ENCODE measurements at regions not wholly inside any gene's neighbourhood (a gene's known extent, or its start where the extent isn't known, plus 50 kb on each side); places are given as distances from the start of the nearest gene placed in this dataset.

GRCh38 chr9:2933165-2934095 is 89.5 kb upstream of the PUM3 start:
- DNase-seq (no peak), FAIRE-seq (no peak)
- Histone ChIP-seq H3K4me3 (ENCODE audit: low read depth in 1 of 3, low read length in 3 of 3) (no peak overlapping the region), H3K27me3 (ENCODE audit: control insufficient read depth in 3 of 3, insufficient read depth in 3 of 3, low read length in 3 of 3) (peaks cover 0 to under 1% (median 0%) of the 10 kb centered on the region in 3 donors), H3K27ac (ENCODE audit: low read depth in 1 of 3, low read length in 2 of 3) (no peak overlapping the region), H3K9me3 (ENCODE audit: control insufficient read depth in 2 of 2, insufficient read depth in 1 of 2, low read depth in 1 of 2, low read length in 1 of 2) (no peaks in the 10 kb centered on the region), H3K36me3 (ENCODE audit: control insufficient read depth in 3 of 3, insufficient read depth in 2 of 3, low read depth in 1 of 3, low read length in 3 of 3) (no peaks in the 10 kb centered on the region), H3K4me1 (ENCODE audit: control insufficient read depth in 3 of 3, insufficient read depth in 2 of 3, low read depth in 1 of 3, low read length in 2 of 3) (no peaks in the 10 kb centered on the region)
- WGBS, 3 donors: 90 to 96% (median 95%) methylated on average over 44 to 47 of the region's 47 CpGs

DNA sequence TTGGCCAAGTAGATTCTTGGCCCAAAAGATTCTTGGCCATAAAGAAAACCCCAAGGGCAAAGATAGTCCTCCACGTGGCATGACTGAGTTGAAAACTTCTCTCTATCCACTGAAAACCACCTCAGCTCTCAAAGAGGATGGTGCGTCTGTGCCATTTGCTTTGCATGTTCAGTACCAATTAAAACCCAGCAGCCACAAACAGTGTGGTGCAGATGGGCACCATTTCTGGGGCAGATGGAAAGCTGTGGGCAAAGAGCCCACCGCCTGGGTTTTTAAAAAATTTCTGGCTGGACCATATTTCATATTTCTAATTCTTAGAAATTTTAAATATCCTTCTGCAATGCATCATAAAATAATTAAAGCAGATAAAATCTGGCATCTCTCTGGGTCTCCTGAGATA is 84.5 kb upstream of the PUM3 start:
- WGBS, 3 donors: 76 to 78% (median 78%) methylated on average over 3 of the region's 3 CpGs
- no peak overlapping the region for H3K27ac ChIP-seq (ENCODE audit: low read depth in 1 of 3, low read length in 2 of 3)
- peaks cover 0 to 2% (median 0%) of the 10 kb centered on the region in 3 donors for H3K27me3 ChIP-seq (ENCODE audit: control insufficient read depth in 3 of 3, insufficient read depth in 3 of 3, low read length in 3 of 3)
- FAIRE-seq (no peak), DNase-seq (no peak)
- H3K9me3 ChIP-seq (ENCODE audit: control insufficient read depth in 2 of 2, insufficient read depth in 1 of 2, low read depth in 1 of 2, low read length in 1 of 2): no peaks in the 10 kb centered on the region
- no peaks in the 10 kb centered on the region for H3K36me3 ChIP-seq (ENCODE audit: control insufficient read depth in 3 of 3, insufficient read depth in 2 of 3, low read depth in 1 of 3, low read length in 3 of 3)
- no peaks in the 10 kb centered on the region for H3K4me1 ChIP-seq (ENCODE audit: control insufficient read depth in 3 of 3, insufficient read depth in 2 of 3, low read depth in 1 of 3, low read length in 2 of 3)
- no peak overlapping the region for H3K4me3 ChIP-seq (ENCODE audit: low read depth in 1 of 3, low read length in 3 of 3)

- no peaks in the 10 kb centered on the region for H3K36me3 ChIP-seq (ENCODE audit: control insufficient read depth in 3 of 3, insufficient read depth in 2 of 3, low read depth in 1 of 3, low read length in 3 of 3)
- no peaks in the 10 kb centered on the region for H3K9me3 ChIP-seq (ENCODE audit: control insufficient read depth in 2 of 2, insufficient read depth in 1 of 2, low read depth in 1 of 2, low read length in 1 of 2)
- FAIRE-seq (no peak), DNase-seq (no peak)
- H3K27me3 ChIP-seq (ENCODE audit: control insufficient read depth in 3 of 3, insufficient read depth in 3 of 3, low read length in 3 of 3): peaks cover 0 to 2% (median 0%) of the 10 kb centered on the region in 3 donors
- WGBS, 3 donors: 65 to 79% (median 71%) methylated on average over 5 of the region's 5 CpGs
- no peak overlapping the region for H3K4me3 ChIP-seq (ENCODE audit: low read depth in 1 of 3, low read length in 3 of 3)
- no peaks in the 10 kb centered on the region for H3K4me1 ChIP-seq (ENCODE audit: control insufficient read depth in 3 of 3, insufficient read depth in 2 of 3, low read depth in 1 of 3, low read length in 2 of 3)
- no peak overlapping the region for H3K27ac ChIP-seq (ENCODE audit: low read depth in 1 of 3, low read length in 2 of 3)
Measured at GRCh38 chr9:2925016-2925415, 81.1 kb upstream of the PUM3 start.

DNA sequence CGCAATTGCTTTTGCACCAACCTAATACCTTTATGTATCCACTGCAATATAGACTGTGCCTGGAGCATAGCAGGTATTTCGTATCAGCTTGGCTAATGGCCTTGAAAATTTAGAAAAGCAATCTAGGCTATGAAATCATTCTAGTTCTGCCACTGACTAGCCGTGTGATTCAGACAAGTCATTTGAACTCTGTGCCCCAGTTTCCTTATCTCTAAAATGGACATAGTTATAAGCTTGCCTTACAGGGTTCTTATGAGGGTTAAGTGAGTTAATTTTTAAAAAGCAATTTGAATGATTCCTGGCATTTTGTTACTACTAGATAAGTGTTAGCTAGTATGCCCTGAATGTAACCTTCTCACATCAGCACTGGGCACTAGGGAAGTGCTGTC is 80.5 kb upstream of the PUM3 start:
- FAIRE-seq (no peak), DNase-seq (no peak)
- no peak overlapping the region for H3K4me3 ChIP-seq (ENCODE audit: low read depth in 1 of 3, low read length in 3 of 3)
- 17 to 62% (median 37%) methylated on average over 3 of the region's 3 CpGs for WGBS, 3 donors
- H3K36me3 ChIP-seq (ENCODE audit: control insufficient read depth in 3 of 3, insufficient read depth in 2 of 3, low read depth in 1 of 3, low read length in 3 of 3): no peaks in the 10 kb centered on the region
- no peaks in the 10 kb centered on the region for H3K9me3 ChIP-seq (ENCODE audit: control insufficient read depth in 2 of 2, insufficient read depth in 1 of 2, low read depth in 1 of 2, low read length in 1 of 2)
- H3K4me1 ChIP-seq (ENCODE audit: control insufficient read depth in 3 of 3, insufficient read depth in 2 of 3, low read depth in 1 of 3, low read length in 2 of 3): no peaks in the 10 kb centered on the region
- H3K27me3 ChIP-seq (ENCODE audit: control insufficient read depth in 3 of 3, insufficient read depth in 3 of 3, low read length in 3 of 3): peaks cover 0 to 2% (median 0%) of the 10 kb centered on the region in 3 donors
- H3K27ac ChIP-seq (ENCODE audit: low read depth in 1 of 3, low read length in 2 of 3): no peak overlapping the region

DNA sequence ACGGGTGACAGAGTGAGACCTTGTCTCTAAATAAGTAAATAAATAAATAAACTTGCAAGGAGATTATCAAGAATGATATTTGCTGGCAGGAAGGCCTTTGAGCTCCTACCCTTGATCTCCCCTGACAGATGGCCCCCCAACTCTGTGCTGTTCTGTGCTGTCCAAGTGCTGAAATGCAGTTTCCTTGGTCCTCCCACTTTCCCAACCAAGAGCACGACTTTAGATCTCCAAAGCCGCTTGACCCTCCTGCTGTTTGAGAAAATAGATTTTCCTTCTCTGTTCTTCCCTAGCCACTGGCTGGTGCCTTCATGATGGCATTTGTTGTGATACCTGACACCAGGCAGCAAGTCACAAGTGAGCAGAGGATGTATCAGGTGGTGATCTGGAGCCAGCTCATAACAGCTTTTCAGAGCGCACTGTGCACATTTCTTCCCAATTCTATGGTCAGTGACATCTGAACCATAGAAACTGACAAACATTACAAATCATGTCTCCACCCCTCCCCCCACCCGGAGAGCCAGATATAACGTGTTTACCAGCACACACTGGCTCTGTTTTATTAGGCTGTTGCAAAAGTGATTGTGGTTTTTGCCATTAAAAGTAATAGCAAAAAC is 80.0 kb upstream of the PUM3 start:
- Histone ChIP-seq H3K4me1 (ENCODE audit: control insufficient read depth in 3 of 3, insufficient read depth in 2 of 3, low read depth in 1 of 3, low read length in 2 of 3) (no peaks in the 10 kb centered on the region), H3K36me3 (ENCODE audit: control insufficient read depth in 3 of 3, insufficient read depth in 2 of 3, low read depth in 1 of 3, low read length in 3 of 3) (no peaks in the 10 kb centered on the region), H3K9me3 (ENCODE audit: control insufficient read depth in 2 of 2, insufficient read depth in 1 of 2, low read depth in 1 of 2, low read length in 1 of 2) (no peaks in the 10 kb centered on the region), H3K4me3 (ENCODE audit: low read depth in 1 of 3, low read length in 3 of 3) (no peak overlapping the region), H3K27ac (ENCODE audit: low read depth in 1 of 3, low read length in 2 of 3) (no peak overlapping the region), H3K27me3 (ENCODE audit: control insufficient read depth in 3 of 3, insufficient read depth in 3 of 3, low read length in 3 of 3) (peaks cover 0 to 2% (median 0%) of the 10 kb centered on the region in 3 donors)
- WGBS, 3 donors: 15 to 43% (median 34%) methylated on average over 6 of the region's 6 CpGs
- DNase-seq: peak in 1 of 2 donors; percentile 42
- no peak for FAIRE-seq

- DNase-seq (no peak), FAIRE-seq (no peak)
- no peaks in the 10 kb centered on the region for H3K9me3 ChIP-seq (ENCODE audit: control insufficient read depth in 2 of 2, insufficient read depth in 1 of 2, low read depth in 1 of 2, low read length in 1 of 2)
- H3K4me1 ChIP-seq (ENCODE audit: control insufficient read depth in 3 of 3, insufficient read depth in 2 of 3, low read depth in 1 of 3, low read length in 2 of 3): no peaks in the 10 kb centered on the region
- no peak overlapping the region for H3K4me3 ChIP-seq (ENCODE audit: low read depth in 1 of 3, low read length in 3 of 3)
- WGBS, 3 donors: 50 to 66% (median 53%) methylated on average over 2 of the region's 2 CpGs
- no peaks in the 10 kb centered on the region for H3K27me3 ChIP-seq (ENCODE audit: control insufficient read depth in 3 of 3, insufficient read depth in 3 of 3, low read length in 3 of 3)
- H3K27ac ChIP-seq (ENCODE audit: low read depth in 1 of 3, low read length in 2 of 3): no peak overlapping the region
- H3K36me3 ChIP-seq (ENCODE audit: control insufficient read depth in 3 of 3, insufficient read depth in 2 of 3, low read depth in 1 of 3, low read length in 3 of 3): no peaks in the 10 kb centered on the region
Measured at GRCh38 chr9:2919347-2919746, 75.5 kb upstream of the PUM3 start.

GRCh38 chr9:2916382-2916985 is 72.6 kb upstream of the PUM3 start:
- 50 to 64% (median 56%) methylated on average over 3 of the region's 3 CpGs for WGBS, 3 donors
- Histone ChIP-seq H3K9me3 (ENCODE audit: control insufficient read depth in 2 of 2, insufficient read depth in 1 of 2, low read depth in 1 of 2, low read length in 1 of 2) (no peaks in the 10 kb centered on the region), H3K4me1 (ENCODE audit: control insufficient read depth in 3 of 3, insufficient read depth in 2 of 3, low read depth in 1 of 3, low read length in 2 of 3) (no peaks in the 10 kb centered on the region), H3K27ac (ENCODE audit: low read depth in 1 of 3, low read length in 2 of 3) (no peak overlapping the region), H3K4me3 (ENCODE audit: low read depth in 1 of 3, low read length in 3 of 3) (no peak overlapping the region), H3K36me3 (ENCODE audit: control insufficient read depth in 3 of 3, insufficient read depth in 2 of 3, low read depth in 1 of 3, low read length in 3 of 3) (no peaks in the 10 kb centered on the region), H3K27me3 (ENCODE audit: control insufficient read depth in 3 of 3, insufficient read depth in 3 of 3, low read length in 3 of 3) (no peaks in the 10 kb centered on the region)
- no peak for FAIRE-seq
- no peak for DNase-seq

DNA sequence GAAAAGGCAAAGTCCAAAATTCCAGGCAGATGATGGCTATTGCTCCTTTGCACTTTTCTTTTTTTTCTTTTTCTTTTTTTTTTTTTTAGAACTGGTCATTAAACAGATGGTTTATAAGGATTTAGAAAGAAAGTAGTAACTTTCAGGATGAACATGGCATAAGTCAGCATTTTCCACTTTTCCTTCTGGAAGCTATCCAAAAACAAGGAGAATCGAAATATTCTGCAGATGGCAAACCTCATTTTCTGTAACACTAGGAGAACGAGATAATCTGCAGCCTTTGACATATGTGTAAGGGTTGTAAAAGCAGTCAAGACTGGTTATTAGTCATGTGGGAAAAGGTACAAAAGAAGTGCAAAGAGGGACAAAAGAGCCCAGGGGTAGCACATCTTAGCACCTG is 69.1 kb upstream of the PUM3 start:
- 29 to 41% (median 33%) methylated on average over 2 of the region's 2 CpGs for WGBS, 3 donors
- Histone ChIP-seq H3K27ac (ENCODE audit: low read depth in 1 of 3, low read length in 2 of 3) (no peak overlapping the region), H3K4me3 (ENCODE audit: low read depth in 1 of 3, low read length in 3 of 3) (no peak overlapping the region), H3K4me1 (ENCODE audit: control insufficient read depth in 3 of 3, insufficient read depth in 2 of 3, low read depth in 1 of 3, low read length in 2 of 3) (no peaks in the 10 kb centered on the region), H3K36me3 (ENCODE audit: control insufficient read depth in 3 of 3, insufficient read depth in 2 of 3, low read depth in 1 of 3, low read length in 3 of 3) (no peaks in the 10 kb centered on the region), H3K9me3 (ENCODE audit: control insufficient read depth in 2 of 2, insufficient read depth in 1 of 2, low read depth in 1 of 2, low read length in 1 of 2) (no peaks in the 10 kb centered on the region), H3K27me3 (ENCODE audit: control insufficient read depth in 3 of 3, insufficient read depth in 3 of 3, low read length in 3 of 3) (no peaks in the 10 kb centered on the region)
- no peak for DNase-seq
- no peak for FAIRE-seq

All from small intestine (tissue), 7 donors.